Loucy (cell line): ENCODE measurements at regions not wholly inside any gene's neighbourhood (a gene's known extent, or its start where the extent isn't known, plus 50 kb on each side); places are given as distances from the start of the nearest gene placed in this dataset.

Source experiments
- CTCF ChIP-seq: fragments of 200-600 bp; sonication (generic); conservative IDR thresholded peaks from 2 replicates; pipeline ENCODE4 v1.5.1; 2014; ENCODE audit warnings: mild to moderate bottlenecking, antibody characterized with exemption, low read length
- EZH2phosphoT487 ChIP-seq: fragments of 200-600 bp; IDR thresholded peaks from 2 replicates; pipeline ENCODE4 v1.6.1; 2018; ENCODE audit warnings: antibody characterized with exemption, mild to moderate bottlenecking, moderate library complexity, borderline replicate concordance

DNA sequence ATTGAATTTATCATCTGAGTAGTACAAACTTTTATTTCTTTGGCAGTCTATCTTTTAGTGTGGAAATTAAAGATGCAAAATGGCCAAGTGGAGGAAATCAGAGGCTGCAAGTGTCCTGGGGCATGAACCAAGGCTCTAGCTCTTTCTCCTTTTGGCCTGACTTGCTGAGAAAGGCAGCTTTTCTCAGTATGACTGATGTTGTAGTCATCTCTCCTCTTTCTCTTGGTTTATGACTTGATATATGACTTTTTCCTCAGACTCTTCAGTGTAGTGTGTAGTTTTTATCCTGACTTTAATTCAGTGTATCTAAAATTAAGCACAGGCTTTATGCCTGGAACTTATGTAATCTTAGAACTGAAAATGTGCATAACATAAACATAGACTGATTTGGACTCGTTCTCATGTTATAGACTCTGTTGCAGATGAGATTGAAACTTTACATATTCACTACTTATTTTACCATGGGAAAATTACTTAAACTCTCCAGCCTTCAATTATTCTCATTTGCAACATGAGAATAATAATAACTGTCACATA lies 65.7 kb downstream of the SLITRK5 start:
- TF ChIP-seq CTCF, result no peak
- TF ChIP-seq EZH2phosphoT487, result no peak
